ENCODE measurements at regions not wholly inside any gene's neighbourhood (a gene's known extent, or its start where the extent isn't known, plus 50 kb on each side); places are given as distances from the start of the nearest gene placed in this dataset.

DNA sequence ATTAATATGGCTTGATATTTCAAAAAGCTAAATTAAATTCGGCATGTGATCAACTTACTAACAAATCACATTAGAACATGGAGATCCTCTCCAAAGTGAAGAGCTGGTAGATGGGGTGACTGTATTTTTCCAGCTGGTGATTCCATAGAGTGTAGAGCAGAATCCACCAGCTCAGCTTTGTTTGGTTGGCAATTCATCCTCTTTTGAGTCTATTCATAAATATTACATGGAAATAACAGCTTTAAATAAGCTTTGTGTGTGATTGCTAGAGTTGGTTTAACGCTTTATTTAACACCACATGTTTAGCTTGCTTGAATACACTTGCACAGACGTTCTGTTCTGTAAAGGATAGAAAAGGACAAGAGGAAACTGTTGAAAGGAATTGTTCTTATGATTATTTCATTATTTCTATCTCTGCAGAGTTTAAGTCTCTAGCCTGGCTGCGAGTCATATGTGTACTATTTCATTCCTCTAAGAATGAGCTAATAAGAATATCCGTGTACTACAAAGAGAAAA, 738.3 kb upstream of the KIRREL3 start:
- DNase-seq (ENCODE audit: low read depth), result no peak

DNA sequence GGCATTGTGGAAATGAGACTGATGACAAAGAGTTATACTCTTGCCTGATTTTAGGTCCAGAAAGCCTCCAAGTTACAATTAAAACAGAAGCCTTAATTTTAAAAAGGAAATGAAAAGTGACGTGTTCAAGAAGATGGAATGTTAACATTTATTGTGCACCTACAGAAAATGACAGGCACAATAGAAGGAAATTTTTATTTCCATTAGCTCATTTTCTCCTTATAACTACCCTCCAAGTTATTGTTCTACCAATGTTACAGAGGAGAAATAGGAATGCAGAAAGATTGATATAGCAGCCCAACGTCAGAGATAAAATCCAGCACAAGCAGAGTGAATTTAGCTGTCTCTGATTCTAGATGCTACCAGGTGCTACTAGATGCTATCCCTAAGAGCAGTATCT, 736.9 kb upstream of the KIRREL3 start:
- no peak for DNase-seq (ENCODE audit: low read depth)

DNA sequence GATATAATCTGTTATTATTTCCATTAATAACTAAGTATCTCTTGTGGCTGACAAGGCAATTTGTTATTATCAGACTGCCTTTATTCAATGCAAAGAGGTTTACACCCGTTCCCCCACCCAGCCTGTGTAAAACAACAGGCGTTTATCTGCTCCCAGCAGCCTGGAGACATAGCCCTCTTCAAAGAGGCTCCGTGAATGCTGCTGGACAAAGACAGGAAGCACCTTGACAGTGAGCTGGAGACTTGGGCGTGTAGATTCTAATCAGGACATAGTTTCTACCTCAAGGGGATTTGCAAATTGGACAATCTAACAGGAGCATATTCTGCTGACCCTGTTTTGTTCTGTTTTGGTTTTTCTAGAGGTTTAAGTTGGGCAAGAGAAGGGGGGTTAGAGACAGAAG, 733.0 kb upstream of the KIRREL3 start:
- no peak for DNase-seq (ENCODE audit: low read depth)

DNA sequence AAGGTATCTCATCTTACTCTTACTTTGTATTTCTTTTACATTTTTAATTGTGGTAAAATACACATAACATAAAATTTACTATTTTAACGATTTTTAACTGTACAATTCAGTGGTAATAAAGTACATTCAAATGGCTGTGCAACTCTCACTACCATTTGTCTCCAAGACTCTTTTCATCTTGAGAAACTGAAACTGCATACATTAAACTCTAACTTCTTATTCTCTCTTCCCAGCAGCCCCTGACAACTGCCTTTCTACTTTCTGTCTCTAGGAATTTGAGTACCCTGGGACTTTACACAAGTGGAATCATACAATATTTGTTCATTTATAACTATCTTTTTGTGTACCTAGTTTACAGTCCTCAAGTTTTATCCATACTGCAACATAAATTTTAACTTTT, 725.8 kb upstream of the KIRREL3 start:
- no peak for DNase-seq (ENCODE audit: low read depth)

DNA sequence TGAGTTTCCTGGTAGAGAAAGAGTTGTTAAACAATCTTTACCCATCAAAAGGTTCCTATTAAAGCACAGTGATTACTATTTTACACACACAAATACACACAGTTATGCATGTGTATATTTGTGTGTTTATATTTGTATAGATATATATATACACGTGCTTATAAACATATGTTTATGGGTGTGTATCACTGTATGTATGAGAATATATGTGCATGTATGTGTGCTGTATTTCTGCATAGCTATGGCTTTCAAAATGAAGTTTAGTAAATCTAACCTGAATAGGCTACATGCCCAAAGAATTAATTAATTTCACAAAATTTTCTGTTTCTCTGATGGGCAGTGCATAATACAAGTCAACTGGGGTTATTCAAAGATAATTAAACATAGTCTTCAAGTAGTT, 723.1 kb upstream of the KIRREL3 start:
- no peak for DNase-seq (ENCODE audit: low read depth)

DNA sequence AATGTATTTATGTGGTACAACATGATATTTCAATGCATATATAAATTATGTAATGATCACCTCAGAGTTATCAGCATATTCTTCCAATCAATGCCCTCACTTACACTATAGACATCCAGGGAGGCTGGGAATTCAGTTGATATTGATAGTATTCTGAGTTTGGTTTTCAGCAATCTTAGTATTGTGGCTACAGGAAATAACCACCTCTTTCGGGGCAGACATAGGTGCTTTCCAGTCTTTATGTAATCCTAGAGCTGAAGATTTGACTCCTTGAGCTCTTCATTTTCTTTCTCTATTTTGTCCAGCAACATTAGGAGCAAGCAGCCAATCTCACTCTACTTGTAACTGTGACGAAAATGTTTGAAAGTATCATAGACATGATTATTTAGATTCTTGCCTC, 712.7 kb upstream of the KIRREL3 start:
- DNase-seq (ENCODE audit: low read depth), result no peak

DNA sequence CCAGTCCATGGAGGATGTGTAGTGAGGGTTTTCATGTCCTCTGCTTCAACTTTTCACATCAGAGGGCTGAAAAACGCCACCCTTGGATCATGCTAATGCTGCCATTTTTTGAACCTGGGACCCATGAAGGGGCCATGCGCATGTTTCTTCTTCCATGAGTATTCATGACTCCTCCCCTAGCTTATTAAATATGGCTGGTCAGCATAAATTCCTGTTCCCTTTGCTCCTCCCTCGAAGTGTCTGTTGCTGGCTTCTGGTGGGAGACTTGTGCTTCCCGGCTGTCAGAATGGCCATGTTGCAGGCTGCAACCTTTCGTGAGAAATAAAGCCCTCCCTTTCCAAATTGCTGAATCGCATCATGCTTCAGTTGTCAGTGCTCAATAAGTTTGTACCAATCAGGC, 711.2 kb upstream of the KIRREL3 start:
- no peak for DNase-seq (ENCODE audit: low read depth)

DNA sequence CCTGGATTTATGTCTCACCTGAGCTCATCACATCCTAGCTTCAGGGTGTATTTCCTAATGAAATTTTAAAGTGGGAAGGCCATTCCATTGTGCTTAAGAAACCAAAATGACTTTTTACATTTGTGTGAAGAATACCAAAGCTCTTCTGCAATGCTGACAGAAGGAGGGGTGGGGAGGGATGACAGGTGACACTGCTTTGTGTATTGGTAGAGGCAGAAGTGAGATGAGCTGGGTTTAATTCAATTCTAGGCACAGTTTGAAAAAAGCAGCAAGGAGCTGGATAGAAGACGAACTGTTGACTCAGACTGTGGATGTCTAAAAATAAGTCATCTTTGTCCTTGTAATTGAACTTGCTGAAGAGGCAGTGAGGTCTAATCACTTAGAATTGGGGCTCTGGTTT, 710.3 kb upstream of the KIRREL3 start:
- DNase-seq (ENCODE audit: low read depth), result no peak

DNA sequence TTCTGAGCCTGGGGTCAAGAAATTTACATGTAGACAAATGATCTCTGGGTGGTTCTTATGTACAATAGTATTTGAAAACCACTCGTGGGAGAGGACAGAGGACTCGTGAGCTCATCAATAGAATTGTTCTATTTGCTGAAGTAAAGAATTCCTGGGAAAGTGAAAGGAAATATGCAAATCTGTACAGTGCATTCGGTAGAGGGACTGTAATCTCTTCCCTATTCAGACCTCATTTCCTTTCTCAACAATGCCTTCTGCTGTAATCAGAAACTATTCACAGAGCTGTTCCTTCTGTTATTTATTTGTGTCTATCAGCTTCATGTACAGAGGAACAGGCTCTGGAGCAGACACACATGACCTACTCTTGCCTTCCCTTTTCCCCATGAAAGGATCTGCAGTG, 709.4 kb upstream of the KIRREL3 start:
- DNase-seq (ENCODE audit: low read depth), result peak; percentile 13

DNA sequence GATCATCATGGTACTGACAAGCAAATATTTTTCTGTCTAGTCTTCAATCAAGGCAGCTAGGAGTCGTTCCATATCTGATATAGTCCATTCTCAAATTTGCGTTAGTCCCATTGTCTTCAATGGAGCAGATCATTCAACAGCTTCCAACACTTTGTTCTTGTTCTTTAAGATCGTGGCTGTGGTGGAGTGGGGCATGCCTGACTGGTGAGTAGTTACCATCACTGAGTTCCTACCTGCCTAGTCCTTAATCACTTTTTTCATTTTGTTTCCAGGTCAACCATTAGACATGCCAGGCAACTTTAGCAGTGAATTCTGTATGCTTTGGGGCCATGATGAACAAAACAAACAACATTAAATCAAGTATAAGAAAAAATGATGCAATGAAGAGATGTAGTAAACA, 693.1 kb upstream of the KIRREL3 start:
- peak; percentile 46 for DNase-seq (ENCODE audit: low read depth)

DNA sequence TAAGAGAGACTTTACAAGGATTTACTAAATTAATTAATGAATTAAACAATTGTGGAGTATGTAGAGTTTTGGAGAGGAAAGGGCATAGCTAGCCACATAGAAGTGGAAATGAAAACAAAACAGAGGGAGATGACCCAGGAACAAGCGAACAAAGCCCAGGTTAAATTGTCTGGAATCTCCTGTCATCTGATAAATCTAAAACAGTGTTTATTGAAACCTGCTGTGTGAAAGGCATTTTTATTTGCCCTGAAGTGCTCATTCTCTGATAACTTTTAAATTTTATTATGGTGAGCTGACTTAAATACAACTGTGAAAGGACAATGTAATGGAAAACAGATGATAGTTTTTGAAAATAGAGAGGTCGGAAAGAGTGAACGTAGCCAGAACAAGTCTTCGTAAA, 682.8 kb upstream of the KIRREL3 start:
- DNase-seq (ENCODE audit: low read depth), result no peak

DNA sequence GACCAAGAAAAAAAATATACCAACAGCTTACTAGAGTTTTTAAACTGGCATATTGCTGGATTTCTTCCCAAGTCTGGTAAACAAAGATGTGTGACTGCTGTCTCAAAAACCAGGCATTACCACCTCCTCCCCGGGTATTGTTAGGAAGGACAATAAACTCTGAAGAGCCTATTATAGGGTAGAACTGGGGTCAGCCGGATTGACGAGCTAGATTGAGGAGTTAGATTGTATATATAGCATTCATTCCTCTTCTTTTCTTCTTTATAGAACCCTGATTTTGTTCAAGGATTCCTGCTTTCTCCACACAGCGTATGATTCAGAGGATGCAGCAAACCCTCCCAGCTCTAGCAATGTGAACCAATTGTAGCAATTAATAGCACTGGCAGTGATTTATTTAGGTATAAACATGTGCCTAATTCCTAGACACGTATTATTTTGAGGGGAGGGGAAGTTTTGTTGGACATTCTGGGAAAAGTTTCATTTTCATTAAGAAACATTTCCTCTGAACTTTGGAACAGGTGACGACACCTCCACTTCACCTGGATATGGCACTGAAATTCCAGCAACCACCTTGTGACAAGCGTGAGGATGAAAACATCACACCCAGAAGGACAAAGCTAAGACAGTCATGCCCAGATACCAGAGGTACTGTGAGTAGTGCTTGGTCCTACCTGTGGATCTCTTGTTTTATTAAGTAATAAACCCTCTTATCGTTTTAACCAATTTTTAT, 679.4 kb upstream of the KIRREL3 start:
- DNase-seq (ENCODE audit: low read depth), result no peak

DNA sequence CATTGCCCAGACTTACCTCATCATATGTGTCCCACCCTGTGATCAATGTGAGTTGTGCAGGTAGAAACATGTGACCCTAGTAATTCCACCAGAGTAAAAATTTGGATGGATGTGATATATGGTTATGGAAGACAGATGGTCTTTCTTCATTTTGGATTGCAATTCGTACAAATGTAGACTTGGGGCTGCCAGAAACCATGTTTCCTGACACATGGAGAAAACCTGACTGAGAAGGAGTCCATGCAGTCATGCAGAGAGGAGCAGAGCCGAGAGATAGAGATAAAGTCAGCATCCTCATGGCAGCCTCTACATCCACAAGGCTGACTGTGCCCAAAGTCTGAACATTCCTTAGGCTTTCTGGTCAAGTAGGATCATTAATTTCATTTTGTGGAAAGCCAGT, 678.1 kb upstream of the KIRREL3 start:
- no peak for DNase-seq (ENCODE audit: low read depth)

DNA sequence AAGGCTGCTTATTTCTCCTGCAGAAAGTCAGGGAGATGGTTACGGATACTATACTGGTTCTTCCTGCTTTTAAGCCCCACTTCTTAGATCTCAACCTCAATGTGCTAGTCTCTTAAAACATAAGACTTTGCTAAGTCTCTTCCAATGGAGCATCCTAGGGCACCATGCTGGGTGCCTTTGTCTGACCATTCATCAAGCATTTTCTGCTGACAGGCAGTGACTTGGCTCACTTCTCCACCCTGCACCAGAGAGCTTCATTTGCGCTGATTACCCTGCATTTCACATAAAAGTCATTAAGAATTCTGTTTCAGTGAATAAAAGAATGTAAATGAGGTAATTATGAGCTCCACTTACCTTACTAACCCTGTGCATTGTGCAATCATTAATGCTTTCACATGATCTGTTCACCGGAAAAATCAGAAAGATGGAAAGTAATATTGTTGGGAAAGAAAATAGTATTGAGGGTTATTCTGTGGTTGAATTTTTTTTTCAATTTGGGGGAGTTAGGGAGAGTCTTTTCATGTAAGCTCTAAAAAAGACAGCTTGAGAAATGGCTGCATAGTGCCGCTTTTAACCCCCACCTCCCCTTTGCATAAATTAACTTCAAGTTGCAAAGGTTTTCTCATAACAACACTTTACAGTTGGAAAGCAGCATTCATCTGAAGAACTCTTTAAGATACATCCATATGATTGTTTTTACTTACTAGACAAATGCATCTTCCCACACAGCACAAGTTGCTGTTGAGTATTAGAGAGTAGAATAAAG, 677.3 kb upstream of the KIRREL3 start:
- DNase-seq (ENCODE audit: low read depth), result peak; percentile 54

DNA sequence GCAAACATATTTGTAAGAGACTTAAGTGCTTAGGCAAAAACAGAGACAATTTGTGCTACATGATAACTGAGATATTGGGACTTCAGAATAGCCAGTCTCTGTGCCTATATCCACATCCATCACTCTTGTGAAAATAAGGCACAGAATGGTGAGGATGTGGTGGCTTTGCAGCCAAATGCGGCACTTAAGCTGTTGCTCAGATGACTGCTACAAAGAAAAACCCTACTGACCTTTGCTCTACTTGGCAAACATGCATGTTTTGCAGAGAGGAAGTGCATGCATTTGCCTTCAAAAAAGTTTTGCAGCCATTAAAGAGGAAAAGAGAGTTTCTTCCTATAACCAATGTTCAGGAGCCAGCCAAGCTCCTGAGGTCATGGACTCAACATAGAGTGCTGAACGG, 675.0 kb upstream of the KIRREL3 start:
- DNase-seq (ENCODE audit: low read depth), result peak; percentile 7

DNA sequence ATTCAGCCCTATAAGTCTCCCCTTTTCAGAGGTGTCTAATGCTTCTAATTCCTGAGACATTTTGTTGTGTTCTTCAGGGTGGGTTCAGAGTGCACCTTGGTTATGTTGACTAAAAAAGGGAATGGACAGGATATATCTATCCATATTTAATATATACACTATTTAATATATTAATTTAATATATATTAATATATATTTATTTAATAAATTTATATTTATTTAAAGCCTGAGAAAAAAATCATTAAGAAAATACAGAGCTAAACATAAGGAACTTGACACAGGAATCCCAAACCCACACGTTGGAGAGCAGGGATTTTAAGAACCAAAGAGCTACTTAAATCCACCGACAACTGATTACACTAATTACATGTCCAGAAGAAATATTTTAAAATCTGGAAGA, 674.2 kb upstream of the KIRREL3 start:
- DNase-seq (ENCODE audit: low read depth), result no peak

DNA sequence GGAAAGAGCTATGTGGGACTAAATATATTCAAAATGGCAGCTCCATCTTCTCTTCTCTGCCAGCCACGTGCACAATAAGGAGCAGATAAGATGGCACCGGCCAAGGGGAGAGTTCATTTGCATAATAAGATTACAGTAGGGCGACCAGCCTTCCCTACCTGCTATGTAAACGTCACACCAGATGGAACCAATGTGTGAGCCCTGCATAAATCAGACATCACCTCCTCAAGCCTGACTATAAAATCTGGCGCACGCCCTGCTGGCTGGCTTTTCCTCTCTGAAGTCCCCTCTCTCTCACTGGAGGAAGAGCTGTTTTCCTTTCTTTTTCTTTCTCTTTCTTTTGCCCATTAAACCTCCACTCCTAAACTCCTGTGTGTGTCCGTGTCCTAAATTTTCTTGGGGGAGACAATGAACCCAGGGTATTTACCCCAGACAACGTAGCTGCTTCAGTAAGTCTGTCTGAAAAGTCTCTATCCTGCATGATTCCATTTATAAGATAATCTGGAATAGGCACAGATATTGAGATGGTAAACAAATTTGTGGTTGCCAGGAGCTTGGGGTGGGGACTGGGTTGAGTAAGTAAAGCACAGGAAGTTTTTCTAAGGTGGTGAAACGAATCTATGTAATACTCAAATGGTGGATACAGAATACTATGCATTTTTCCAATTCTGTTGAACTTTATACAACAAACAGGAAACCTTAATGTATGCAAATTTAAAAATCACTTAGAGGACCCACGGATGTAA, 670.0 kb upstream of the KIRREL3 start:
- no peak for DNase-seq (ENCODE audit: low read depth)

DNA sequence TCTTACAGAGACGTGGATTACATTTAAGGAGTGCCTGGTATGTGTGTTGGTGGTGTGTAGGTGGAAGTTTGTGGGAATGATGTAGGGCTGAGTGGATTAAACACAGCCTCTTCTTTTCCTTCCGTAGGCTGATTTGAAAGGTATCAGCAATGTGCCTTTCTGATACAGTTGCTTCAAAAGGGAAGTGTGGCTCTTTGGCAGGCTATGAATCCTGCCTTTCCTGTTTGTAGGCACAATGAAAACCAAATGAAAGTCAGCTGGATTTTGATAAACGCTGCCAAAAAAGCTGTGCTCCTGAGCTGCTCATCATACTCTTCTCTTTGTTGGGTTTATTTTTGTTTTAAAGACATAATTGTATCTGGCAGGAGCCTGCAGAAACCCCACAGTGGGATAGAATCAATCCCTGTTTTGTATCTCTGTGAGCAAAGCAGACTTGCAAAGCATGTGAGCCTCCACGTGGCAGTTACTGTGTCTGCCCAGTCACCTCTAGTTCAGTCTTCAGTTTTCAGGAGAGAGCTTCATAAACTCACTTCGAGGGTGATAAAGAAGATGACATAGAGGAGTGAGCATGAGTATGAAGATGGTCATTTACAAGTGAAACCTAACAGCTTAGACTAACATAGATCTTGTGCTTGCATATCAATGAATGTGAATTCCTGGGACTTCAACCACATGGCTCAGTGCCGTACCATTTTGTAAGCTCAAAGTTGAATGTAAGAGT, 655.7 kb upstream of the KIRREL3 start:
- no peak for DNase-seq (ENCODE audit: low read depth)

DNA sequence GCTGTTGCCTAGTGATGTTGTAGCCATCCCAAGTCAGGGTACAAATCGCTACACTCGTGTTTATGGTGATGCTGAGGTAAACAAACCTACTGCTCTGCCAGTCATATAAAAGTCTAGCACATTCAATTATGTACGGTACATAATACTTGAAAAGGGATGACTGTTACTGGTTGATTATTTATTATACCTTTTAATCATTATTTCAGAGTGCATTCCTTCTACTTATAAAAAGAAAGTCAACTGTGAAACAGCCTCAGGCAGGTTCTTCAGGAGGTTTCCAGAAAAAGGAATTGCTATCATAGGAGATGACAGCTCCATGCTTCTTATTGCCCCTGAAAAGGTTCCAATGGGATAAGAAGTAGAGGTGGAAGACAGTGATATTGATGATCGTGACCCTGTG, 652.5 kb upstream of the KIRREL3 start:
- DNase-seq (ENCODE audit: low read depth), result peak; percentile 88

DNA sequence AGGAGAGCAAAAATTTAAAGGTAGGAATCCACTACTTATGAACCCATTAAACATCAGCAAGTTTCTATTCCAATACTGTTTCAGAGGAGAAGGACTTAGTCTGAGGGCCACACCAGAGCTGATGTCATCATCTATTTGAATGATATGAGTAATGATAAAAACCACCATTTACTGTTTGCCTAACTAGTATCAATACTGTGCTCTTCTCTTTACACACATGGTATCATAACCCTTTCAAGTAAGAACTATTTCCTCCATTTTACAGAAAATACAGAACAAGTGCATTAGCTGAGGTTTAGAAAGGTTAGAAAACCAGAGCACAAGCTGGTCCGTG, 651.3 kb upstream of the KIRREL3 start:
- DNase-seq (ENCODE audit: low read depth), result no peak

DNA sequence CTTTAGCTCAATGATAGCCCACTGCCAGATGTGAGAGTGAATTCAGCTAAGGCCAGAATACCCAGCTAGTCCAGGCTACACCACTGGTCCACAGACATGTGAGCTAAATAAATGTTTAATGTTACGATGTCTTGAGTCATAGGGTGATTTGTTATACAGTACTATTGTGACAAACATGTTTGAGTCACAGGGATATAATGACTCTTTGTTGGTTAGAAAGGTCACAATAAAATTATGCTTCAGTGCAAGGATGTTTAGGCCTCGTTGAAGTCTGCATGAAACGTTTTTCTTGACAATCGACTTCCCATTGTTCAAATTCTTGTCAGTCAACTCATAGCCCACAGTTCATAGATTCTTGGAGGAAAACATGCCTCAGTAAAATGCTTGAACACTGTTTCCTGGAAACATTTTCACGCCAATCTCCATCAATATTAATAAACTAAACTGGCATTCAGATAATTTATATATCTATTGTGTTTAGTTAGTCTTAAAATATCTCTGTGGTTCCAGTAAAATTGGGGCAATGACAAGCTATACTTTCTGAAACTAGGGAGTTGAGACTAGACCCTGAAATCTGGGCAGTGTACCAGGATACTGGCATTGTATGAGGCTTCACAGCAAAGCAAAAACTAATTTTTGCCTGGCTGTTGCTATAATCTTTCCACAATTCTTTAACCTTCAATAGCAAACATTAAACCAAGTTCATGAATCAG, 650.8 kb upstream of the KIRREL3 start:
- peak; percentile 98 for DNase-seq (ENCODE audit: low read depth)

DNA sequence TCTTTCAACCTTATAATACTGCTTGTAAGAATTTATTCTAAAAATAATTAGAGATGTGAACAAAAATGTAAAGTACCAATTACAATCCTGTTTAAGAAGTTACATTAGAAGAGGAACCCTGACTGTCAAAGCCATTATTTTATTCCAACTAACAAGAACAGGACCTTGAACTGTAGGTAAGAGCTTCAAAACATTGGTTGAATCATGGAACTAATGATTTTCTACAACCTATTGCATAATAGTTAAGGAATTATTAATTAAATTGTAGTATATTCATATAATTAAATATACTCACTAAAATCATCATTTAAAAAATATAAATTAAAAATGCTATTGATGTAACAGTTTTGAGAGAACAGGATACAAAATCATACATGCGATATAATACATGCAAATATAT, 649.4 kb upstream of the KIRREL3 start:
- DNase-seq (ENCODE audit: low read depth), result no peak
